OCI-LY1 (cell line): ENCODE measurements at regions not wholly inside any gene's neighbourhood (a gene's known extent, or its start where the extent isn't known, plus 50 kb on each side); places are given as distances from the start of the nearest gene placed in this dataset.

Experiments
- H2AFZ ChIP-seq: fragments of 200-600 bp; sonication (generic), shearing (Covaris generic); 2 replicates; pipeline ENCODE4 v1.6.0; 2014; ENCODE audit warnings: antibody characterized with exemption, mild to moderate bottlenecking, low read length
- H3F3A ChIP-seq: fragments of 200-600 bp; sonication (generic), shearing (Covaris generic); 2 replicates; pipeline ENCODE4 v1.6.0; 2014; ENCODE audit warnings: mild to moderate bottlenecking, antibody characterized with exemption, low read length, moderate library complexity; ENCODE audit not compliant: insufficient read depth
- H3K27ac ChIP-seq: fragments of 200-600 bp; sonication (generic); 2 replicates; pipeline ENCODE4 v1.5.1; 2014; ENCODE audit warnings: low read length, mixed run types, mild to moderate bottlenecking, low read depth; ENCODE audit not compliant: poor library complexity, severe bottlenecking
- H3K27me3 ChIP-seq: fragments of 200-600 bp; sonication (generic); 2 replicates; pipeline ENCODE4 v1.6.0; 2014; ENCODE audit warnings: antibody characterized with exemption, mild to moderate bottlenecking, low read length, moderate library complexity; ENCODE audit not compliant: insufficient read depth
- H3K36me3 ChIP-seq: fragments of 200-600 bp; sonication (generic); 2 replicates; pipeline ENCODE4 v1.6.1; 2014; ENCODE audit warnings: mild to moderate bottlenecking, antibody characterized with exemption, low read length, moderate library complexity, mixed read lengths; ENCODE audit not compliant: insufficient read depth
- H3K4me1 ChIP-seq: fragments of 200-600 bp; sonication (generic); 2 replicates; pipeline ENCODE4 v1.5.1; 2014; ENCODE audit warnings: mild to moderate bottlenecking, low read length, moderate library complexity; ENCODE audit not compliant: insufficient read depth, severe bottlenecking
- H3K4me2 ChIP-seq: fragments of 200-600 bp; sonication (generic), shearing (Covaris generic); 2 replicates; pipeline ENCODE4 v1.6.1; 2014; ENCODE audit warnings: low read length
- H3K4me3 ChIP-seq: fragments of 200-600 bp; sonication (generic); 2 replicates; pipeline ENCODE4 v1.5.1; 2014; ENCODE audit warnings: low read length, low read depth, mild to moderate bottlenecking, mixed read lengths; ENCODE audit not compliant: poor library complexity, severe bottlenecking
- H3K79me2 ChIP-seq: fragments of 200-600 bp; shearing (Covaris generic); 2 replicates; pipeline ENCODE4 v1.6.1; 2016; ENCODE audit warnings: mixed run types, low read length, mixed read lengths; ENCODE audit not compliant: insufficient read depth
- H3K9ac ChIP-seq: fragments of 200-600 bp; sonication (generic), shearing (Covaris generic); 2 replicates; pipeline ENCODE4 v1.6.1; 2014; ENCODE audit warnings: mild to moderate bottlenecking, low read length, mixed read lengths
- H3K9me2 ChIP-seq: fragments of 200-600 bp; sonication (generic), shearing (Covaris generic); 2 replicates; pipeline ENCODE4 v1.6.1; 2014; ENCODE audit warnings: low read depth, mild to moderate bottlenecking, low read length, mixed read lengths
- H3K9me3 ChIP-seq: fragments of 200-600 bp; shearing (Covaris generic); 2 replicates; pipeline ENCODE4 v1.6.1; 2014; ENCODE audit warnings: low read length, mixed read lengths
- H4K20me1 ChIP-seq: fragments of 200-600 bp; sonication (generic), shearing (Covaris generic); 2 replicates; pipeline ENCODE4 v1.6.0; 2016; ENCODE audit warnings: mild to moderate bottlenecking, low read length; ENCODE audit not compliant: insufficient read depth
- CTCF ChIP-seq: fragments of 200-600 bp; sonication (generic), shearing (Covaris generic); IDR thresholded peaks from 2 replicates; pipeline ENCODE4 v1.5.1; 2017; ENCODE audit warnings: mild to moderate bottlenecking, antibody characterized with exemption, low read length, moderate library complexity, mixed read lengths
- EZH2 ChIP-seq: fragments of 200-600 bp; sonication (generic), shearing (Covaris generic); IDR thresholded peaks from 2 replicates; pipeline ENCODE4 v1.8.0; 2017; ENCODE audit warnings: borderline replicate concordance, mixed run types, mild to moderate bottlenecking, antibody characterized with exemption, low read length, moderate library complexity, mixed read lengths

- Histone ChIP-seq H4K20me1 (no peaks in the 10 kb centered on the region), H3F3A (no peaks in the 10 kb centered on the region), H3K4me3 (no peak overlapping the region), H3K4me2 (no peak overlapping the region), H3K9me2 (no peaks in the 10 kb centered on the region), H2AFZ (no peak overlapping the region), H3K27me3 (no peaks in the 10 kb centered on the region), H3K36me3 (no peaks in the 10 kb centered on the region), H3K79me2 (no peaks in the 10 kb centered on the region), H3K9me3 (no peaks in the 10 kb centered on the region), H3K4me1 (no peaks in the 10 kb centered on the region), H3K27ac (no peak overlapping the region), H3K9ac (no peak overlapping the region)
- TF ChIP-seq CTCF, result no peak
- no peak for TF ChIP-seq EZH2
Measured at GRCh38 chr3:40800343-40800742, 275.6 kb downstream of the ZNF621 start.

- H3K4me2 ChIP-seq, result no peak overlapping the region
- H3K9me3 ChIP-seq, result no peaks in the 10 kb centered on the region
- H3K27ac ChIP-seq, result no peak overlapping the region
- no peak overlapping the region for H3K4me3 ChIP-seq
- H3K36me3 ChIP-seq, result no peaks in the 10 kb centered on the region
- no peaks in the 10 kb centered on the region for H3K27me3 ChIP-seq
- H4K20me1 ChIP-seq, result no peaks in the 10 kb centered on the region
- H3K9me2 ChIP-seq, result no peaks in the 10 kb centered on the region
- no peak overlapping the region for H2AFZ ChIP-seq
- no peaks in the 10 kb centered on the region for H3K79me2 ChIP-seq
- no peak for TF ChIP-seq EZH2
- TF ChIP-seq CTCF, result no peak
- no peaks in the 10 kb centered on the region for H3F3A ChIP-seq
- no peaks in the 10 kb centered on the region for H3K4me1 ChIP-seq
- no peak overlapping the region for H3K9ac ChIP-seq
Measured at GRCh38 chr3:40801284-40801741, 276.6 kb downstream of the ZNF621 start.

GRCh38 chr3:40803311-40803710 lies 278.6 kb downstream of the ZNF621 start:
- Histone ChIP-seq H3K4me2 (no peak overlapping the region), H3K79me2 (no peaks in the 10 kb centered on the region), H4K20me1 (no peaks in the 10 kb centered on the region), H3K9me3 (no peaks in the 10 kb centered on the region), H3F3A (no peaks in the 10 kb centered on the region), H3K4me1 (no peaks in the 10 kb centered on the region), H3K36me3 (no peaks in the 10 kb centered on the region), H3K27me3 (no peaks in the 10 kb centered on the region), H3K9ac (no peak overlapping the region), H2AFZ (no peak overlapping the region), H3K9me2 (no peaks in the 10 kb centered on the region), H3K27ac (no peak overlapping the region), H3K4me3 (no peak overlapping the region)
- TF ChIP-seq EZH2, result no peak
- no peak for TF ChIP-seq CTCF
